ENCODE measurements at regions not wholly inside any gene's neighbourhood (a gene's known extent, or its start where the extent isn't known, plus 50 kb on each side); places are given as distances from the start of the nearest gene placed in this dataset.

DNA sequence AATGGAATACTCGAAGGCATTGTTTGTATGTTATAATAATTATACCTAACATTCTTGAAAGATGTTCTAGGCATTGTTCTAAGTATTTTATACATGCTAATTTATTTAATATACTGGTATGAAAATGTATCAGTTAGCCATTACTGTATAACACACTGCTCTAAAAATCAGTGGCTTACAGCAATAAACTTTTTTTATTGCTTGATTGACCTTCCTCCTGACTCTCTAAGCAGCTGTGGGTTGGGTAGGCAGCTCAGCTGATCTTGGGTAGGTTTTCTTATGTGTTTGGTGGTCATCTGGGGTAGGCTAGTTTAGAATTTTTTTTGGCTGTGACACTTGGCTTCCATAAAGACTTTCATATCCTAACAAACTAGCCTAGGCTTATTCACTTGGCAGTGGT is 100.2 kb upstream of the SYT6 start:
- no peak for TF ChIP-seq POLR2A (IDR thresholded peaks at IDR 0.05)
- TF ChIP-seq, protein P1, sequence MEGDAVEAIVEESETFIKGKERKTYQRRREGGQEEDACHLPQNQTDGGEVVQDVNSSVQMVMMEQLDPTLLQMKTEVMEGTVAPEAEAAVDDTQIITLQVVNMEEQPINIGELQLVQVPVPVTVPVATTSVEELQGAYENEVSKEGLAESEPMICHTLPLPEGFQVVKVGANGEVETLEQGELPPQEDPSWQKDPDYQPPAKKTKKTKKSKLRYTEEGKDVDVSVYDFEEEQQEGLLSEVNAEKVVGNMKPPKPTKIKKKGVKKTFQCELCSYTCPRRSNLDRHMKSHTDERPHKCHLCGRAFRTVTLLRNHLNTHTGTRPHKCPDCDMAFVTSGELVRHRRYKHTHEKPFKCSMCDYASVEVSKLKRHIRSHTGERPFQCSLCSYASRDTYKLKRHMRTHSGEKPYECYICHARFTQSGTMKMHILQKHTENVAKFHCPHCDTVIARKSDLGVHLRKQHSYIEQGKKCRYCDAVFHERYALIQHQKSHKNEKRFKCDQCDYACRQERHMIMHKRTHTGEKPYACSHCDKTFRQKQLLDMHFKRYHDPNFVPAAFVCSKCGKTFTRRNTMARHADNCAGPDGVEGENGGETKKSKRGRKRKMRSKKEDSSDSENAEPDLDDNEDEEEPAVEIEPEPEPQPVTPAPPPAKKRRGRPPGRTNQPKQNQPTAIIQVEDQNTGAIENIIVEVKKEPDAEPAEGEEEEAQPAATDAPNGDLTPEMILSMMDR (IDR thresholded peaks at IDR 0.05): no peak
- no peak for TF ChIP-seq POLR2AphosphoS5 (IDR thresholded peaks at IDR 0.05; ENCODE audit: insufficient read depth in 1 of 2, low read depth in 1 of 2)
